Hepatocyte (in vitro differentiated cells): ENCODE measurements at regions not wholly inside any gene's neighbourhood (a gene's known extent, or its start where the extent isn't known, plus 50 kb on each side); places are given as distances from the start of the nearest gene placed in this dataset.

Experiments
- EZH2phosphoT487 ChIP-seq: fragments of 200-600 bp; sonication (generic); IDR thresholded peaks from one replicate; pipeline ENCODE4 v1.6.1; 2018; ENCODE audit warnings: antibody characterized with exemption, mild to moderate bottlenecking, low read depth, moderate library complexity; ENCODE audit not compliant: unreplicated experiment, severe bottlenecking
- TF ChIP-seq, protein P1 (sequence below): fragments of 200-600 bp; sonication (generic); IDR thresholded peaks from 2 replicates; pipeline ENCODE4 v1.5.1; 2016; ENCODE audit warnings: antibody characterized with exemption, mild to moderate bottlenecking; ENCODE audit not compliant: poor library complexity

DNA sequence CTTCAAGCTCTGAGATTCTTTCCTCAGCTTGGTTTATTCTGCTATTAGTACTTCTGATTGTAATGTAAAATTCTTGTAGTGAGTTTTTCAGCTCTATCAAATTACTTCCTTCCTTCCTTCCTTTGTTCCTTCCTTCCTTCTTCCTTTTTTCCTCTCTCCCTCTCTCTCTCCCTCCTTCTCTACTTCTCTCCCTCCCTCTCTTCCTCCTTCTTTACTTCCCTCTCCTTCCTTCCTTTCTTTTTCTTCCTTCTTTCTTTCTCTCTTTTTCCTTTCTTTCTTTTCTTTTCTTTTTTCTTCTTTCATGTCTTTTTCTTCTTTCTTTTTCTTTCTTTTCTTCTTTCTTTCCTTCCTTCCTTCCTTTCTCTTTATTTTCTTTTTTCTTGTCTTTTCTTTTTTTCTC lies 565.2 kb upstream of the STXBP6 start:
- TF ChIP-seq, protein P1, sequence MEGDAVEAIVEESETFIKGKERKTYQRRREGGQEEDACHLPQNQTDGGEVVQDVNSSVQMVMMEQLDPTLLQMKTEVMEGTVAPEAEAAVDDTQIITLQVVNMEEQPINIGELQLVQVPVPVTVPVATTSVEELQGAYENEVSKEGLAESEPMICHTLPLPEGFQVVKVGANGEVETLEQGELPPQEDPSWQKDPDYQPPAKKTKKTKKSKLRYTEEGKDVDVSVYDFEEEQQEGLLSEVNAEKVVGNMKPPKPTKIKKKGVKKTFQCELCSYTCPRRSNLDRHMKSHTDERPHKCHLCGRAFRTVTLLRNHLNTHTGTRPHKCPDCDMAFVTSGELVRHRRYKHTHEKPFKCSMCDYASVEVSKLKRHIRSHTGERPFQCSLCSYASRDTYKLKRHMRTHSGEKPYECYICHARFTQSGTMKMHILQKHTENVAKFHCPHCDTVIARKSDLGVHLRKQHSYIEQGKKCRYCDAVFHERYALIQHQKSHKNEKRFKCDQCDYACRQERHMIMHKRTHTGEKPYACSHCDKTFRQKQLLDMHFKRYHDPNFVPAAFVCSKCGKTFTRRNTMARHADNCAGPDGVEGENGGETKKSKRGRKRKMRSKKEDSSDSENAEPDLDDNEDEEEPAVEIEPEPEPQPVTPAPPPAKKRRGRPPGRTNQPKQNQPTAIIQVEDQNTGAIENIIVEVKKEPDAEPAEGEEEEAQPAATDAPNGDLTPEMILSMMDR = no peak
- no peak for TF ChIP-seq EZH2phosphoT487
